Activated T-helper 1 cell treated with anti-CD3 and anti-CD28 coated beads, Interleukin-2, amount 50 U/mL, for 16 hours (primary cell): ENCODE measurements at regions not wholly inside any gene's neighbourhood (a gene's known extent, or its start where the extent isn't known, plus 50 kb on each side); places are given as distances from the start of the nearest gene placed in this dataset.

Source experiments
- DNase-seq, 2 donors: peaks; one replicate each; pipeline ENCODE4 v3.0.0-alpha.2; 2020; ENCODE audit warnings: low read depth in 1 of 2, low spot score in 1 of 2

- DNase-seq = no peak
Measured at GRCh38 chr7:112886208-112886607, 96.0 kb upstream of the TMEM168 start.

- DNase-seq = no peak
Measured at GRCh38 chr7:112882991-112883390, 92.8 kb upstream of the TMEM168 start.

GRCh38 chr7:112882511-112882910 is 92.3 kb upstream of the TMEM168 start:
- DNase-seq = no peak

- no peak for DNase-seq
Measured at GRCh38 chr7:112882022-112882421, 91.8 kb upstream of the TMEM168 start.

GRCh38 chr7:112880818-112881418 is 90.7 kb upstream of the TMEM168 start:
- no peak for DNase-seq

GRCh38 chr7:112877691-112878460 is 87.7 kb upstream of the TMEM168 start:
- DNase-seq = no peak

GRCh38 chr7:112876877-112877276 is 86.7 kb upstream of the TMEM168 start:
- DNase-seq = no peak

GRCh38 chr7:112874909-112875308 is 84.7 kb upstream of the TMEM168 start:
- no peak for DNase-seq

- DNase-seq = no peak
Measured at GRCh38 chr7:112873831-112874553, 83.8 kb upstream of the TMEM168 start.

GRCh38 chr7:112869111-112869774 is 79.0 kb upstream of the TMEM168 start:
- DNase-seq = peak in 1 of 2 donors; percentile 14

- DNase-seq = no peak
Measured at GRCh38 chr7:112868609-112869008, 78.4 kb upstream of the TMEM168 start.

GRCh38 chr7:112866424-112866823 is 76.2 kb upstream of the TMEM168 start:
- no peak for DNase-seq

GRCh38 chr7:112864380-112864779 is 74.2 kb upstream of the TMEM168 start:
- no peak for DNase-seq

GRCh38 chr7:112858838-112859237 is 68.6 kb upstream of the TMEM168 start:
- no peak for DNase-seq

GRCh38 chr7:112855227-112855626 is 65.0 kb upstream of the TMEM168 start:
- DNase-seq = no peak

GRCh38 chr7:112854169-112854568 is 64.0 kb upstream of the TMEM168 start:
- DNase-seq = no peak

- DNase-seq = no peak
Measured at GRCh38 chr7:112853422-112853821, 63.2 kb upstream of the TMEM168 start.

GRCh38 chr7:112843151-112843550 is 53.0 kb upstream of the TMEM168 start:
- DNase-seq = no peak
